HG03025 (cell line): ENCODE measurements at regions not wholly inside any gene's neighbourhood (a gene's known extent, or its start where the extent isn't known, plus 50 kb on each side); places are given as distances from the start of the nearest gene placed in this dataset.
"Not testable (repeated sequence)": the region's sequence is repeated elsewhere in the genome, so short reads cannot be mapped to it uniquely, and the experiment has no call there.

Source experiments
- ATAC-seq: cut with Tn5 transposase; IDR thresholded peaks from one replicate; pipeline ENCODE4 v1.9.1; 2021; ENCODE audit warnings: mild to moderate bottlenecking, moderate library complexity; ENCODE audit not compliant: unreplicated experiment, low FRiP score

DNA sequence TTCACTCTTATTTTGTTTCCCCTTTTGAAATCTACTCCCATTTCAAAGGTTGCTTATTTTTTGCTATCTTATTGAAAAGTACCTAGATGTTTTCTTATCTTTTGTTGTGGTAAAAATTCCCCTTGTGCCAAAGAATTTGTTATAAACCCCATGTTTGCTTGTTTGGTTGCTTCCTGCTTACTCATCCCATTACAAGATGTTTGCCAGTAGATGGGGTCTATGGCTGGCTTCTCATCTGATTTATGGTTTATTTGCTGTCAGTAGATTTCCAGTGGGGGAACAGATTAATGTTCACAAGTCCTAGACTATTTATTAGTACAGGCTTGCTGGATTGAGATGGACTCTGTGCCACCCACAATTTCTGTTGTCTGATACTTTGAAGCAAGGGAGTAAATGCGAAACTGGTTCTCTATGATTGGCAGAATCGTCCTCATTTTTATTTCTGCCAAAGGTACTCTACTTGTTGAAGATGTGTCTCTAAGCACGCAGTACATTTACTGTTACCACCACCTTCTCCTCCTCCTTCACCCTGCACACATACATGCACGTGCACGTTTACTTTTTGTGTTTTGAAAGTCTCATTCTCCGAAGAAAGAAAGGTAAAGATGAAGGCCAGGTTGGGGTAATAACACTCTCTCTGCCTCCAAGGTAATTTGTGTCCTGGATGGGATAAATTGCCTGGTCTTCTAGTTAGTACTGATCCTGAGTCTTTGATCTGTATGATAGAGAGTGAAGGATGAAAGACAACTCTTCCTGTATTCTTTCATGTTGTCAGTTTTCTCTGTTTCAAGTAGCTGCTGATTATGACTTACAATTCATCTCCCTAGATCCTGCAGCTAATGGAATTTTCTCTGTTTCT is 117.2 kb upstream of the ATP2B1 start:
- no peak for ATAC-seq

GRCh38 chr12:89824822-89825221 is 116.2 kb upstream of the ATP2B1 start:
- ATAC-seq = no peak

GRCh38 chr12:89822992-89823391 is 114.4 kb upstream of the ATP2B1 start:
- not testable (repeated sequence) for ATAC-seq

GRCh38 chr12:89821896-89822295 is 113.3 kb upstream of the ATP2B1 start:
- ATAC-seq = no peak

GRCh38 chr12:89817501-89818226 is 109.0 kb upstream of the ATP2B1 start:
- ATAC-seq = no peak

DNA sequence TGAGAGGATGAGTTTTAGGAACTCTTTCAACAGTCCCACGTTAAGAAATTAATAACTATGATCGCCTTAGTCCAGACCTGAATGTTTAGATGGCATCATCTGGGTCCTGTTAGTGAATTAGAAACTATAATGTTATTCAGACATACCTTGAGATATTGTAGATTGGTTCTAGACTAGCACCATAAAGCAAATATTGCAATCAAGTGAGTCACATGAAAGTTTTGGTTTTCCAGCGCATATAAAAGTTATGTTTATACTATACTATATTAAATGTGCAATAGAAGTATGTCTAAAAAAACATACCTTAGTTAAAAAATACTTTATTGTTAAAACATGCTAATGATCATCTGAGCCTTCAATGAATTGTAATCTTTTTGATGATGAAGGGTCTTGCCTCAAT is 106.6 kb upstream of the ATP2B1 start:
- no peak for ATAC-seq

DNA sequence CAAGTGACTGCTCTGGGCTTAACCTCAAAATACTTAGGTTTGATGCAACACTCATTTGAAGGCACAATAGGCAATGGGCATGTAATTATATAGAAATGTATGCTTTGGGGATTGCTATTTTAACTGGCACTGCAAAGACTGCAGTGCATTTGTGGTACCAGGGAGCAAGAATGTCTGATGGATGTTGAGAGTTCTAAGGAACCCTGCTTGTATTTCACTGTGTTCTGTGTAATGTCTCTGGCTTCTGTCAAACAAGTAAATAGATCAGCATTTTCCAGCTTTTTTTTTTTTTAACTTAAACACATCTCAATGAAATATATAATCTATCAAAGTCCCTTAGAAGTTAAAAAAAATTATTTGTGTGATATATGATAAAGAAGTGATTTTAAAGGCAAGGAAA is 94.8 kb upstream of the ATP2B1 start:
- no peak for ATAC-seq

DNA sequence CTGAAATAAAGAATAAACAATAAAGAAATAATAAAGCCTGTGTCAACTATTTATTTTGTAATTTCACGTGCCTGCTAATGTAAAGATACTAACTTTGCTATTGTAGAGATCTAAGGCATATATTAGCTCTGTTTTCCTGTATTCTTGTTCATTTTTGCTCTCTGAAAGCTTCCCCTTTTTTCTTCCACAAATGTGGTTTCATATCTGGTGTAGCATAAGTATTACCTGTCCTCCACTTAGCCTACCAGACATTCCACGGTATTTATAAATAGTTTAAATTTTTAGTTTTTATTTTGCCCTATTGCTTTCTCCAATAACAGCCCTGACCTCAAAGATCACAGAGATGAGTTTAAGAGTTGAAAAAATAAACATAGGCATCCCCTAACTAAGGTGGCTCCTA is 92.6 kb upstream of the ATP2B1 start:
- no peak for ATAC-seq

DNA sequence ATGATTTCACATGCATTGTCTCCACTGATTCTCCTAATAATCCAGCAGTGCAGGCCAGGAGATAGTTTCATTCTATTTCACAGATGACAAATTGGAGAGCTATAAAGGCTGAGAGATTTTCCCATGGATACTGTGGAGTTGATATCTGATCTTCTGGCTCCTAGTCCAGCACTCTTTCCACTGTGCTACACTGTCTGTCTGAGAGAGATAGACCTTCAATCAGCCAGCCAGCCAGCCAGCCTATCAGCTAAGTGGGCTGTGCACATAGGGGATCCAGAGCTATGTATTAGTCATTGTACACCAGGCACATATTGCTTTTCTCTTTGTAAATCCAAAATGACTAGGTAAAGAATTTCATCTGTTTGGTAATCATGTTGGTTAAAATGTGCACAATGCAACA is 91.8 kb upstream of the ATP2B1 start:
- no peak for ATAC-seq

- no peak for ATAC-seq
Observed at GRCh38 chr12:89799316-89799715, 90.7 kb upstream of the ATP2B1 start.

GRCh38 chr12:89797436-89797835 is 88.8 kb upstream of the ATP2B1 start:
- ATAC-seq = no peak

GRCh38 chr12:89796798-89797382 is 88.3 kb upstream of the ATP2B1 start:
- no peak for ATAC-seq

DNA sequence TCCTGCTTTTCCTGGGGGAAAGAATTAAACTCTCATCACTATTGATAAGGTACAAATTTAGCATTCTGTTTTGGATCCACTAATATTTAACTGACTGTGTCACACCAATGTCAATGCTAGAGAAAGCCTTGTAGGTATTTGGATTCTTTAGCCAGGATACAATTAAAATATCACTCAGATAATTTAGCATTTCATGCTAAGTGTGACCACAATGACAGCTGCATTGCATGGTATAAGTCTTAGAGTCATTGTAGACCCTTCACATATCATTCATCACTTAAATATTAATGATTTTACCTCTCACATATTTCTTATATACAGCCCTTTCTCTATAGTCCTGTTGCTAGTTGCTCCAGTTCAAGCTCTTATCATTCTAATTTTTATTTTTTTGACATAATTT is 85.3 kb upstream of the ATP2B1 start:
- ATAC-seq = no peak

DNA sequence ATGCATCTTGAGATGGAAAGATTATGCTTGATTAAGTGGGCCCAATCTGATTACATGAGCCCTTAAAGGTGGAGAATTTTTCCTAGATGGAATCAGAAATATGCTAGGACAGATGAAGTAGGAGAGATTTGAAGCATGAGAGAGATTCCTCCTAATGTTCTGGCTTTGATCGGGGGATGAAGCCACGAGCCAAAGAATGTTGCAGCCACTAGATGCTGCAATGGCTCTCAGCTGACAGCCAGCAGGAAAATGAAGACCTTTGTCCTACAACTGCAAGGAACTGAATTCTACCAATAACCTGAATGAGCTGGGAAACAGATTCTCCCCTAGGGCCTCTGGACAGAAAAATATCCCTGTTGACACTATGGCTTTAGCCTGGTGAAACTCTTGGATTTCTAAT is 82.6 kb upstream of the ATP2B1 start:
- ATAC-seq = no peak

- no peak for ATAC-seq
Observed at GRCh38 chr12:89789862-89790261, 81.2 kb upstream of the ATP2B1 start.

DNA sequence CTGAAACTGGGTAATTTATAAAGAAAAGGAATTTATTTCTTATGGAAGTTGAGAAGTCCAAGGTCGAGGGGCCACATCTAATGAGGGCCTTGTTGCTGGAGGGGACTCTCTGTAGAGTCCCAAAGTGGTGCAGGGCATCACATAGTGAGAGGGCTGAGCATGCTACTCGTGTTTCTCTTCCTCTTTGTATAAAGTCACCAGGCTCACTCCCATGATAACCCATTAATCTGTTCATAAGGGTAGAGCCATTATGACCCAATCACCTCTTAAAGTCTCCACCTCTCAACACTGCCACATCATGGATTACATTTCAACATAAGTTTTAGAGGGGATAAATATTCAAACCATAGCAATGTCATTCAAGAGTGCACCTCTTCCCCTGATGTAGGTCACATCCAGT is 79.1 kb upstream of the ATP2B1 start:
- no peak for ATAC-seq

GRCh38 chr12:89786177-89786810 is 77.7 kb upstream of the ATP2B1 start:
- ATAC-seq = no peak

DNA sequence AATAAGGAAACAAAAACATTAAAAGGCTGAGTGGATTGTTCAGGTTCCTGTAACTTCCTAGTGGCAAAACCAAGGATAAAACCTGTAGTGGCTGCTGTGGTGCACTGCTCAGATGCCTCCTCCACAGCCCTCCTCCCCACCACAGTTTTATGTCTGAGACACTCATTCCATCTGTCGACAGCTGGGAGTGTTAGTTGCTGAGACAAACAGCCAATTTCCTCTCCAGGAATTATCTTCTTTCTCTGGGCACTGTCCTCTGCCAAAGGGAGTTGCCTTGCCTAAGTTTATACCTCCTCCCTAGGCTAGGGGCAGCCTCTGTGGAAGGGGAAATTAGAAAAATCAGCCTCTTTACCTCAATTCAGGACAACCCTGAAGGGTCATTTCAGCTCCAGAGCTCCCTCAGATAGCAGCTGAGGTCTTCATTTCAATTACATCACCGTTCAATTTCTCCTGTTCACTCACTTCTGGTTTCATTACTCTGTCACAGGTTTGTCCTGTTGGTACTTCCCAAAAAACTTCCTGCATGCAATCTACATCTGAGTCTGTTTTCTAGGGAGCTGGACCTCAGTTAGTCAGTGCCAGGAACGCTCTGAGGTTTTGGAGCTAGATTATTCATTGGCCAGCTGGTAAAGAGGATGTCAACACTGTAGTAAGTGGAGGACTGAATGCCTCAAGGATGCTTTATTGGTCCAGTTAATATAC is 74.9 kb upstream of the ATP2B1 start:
- no peak for ATAC-seq

DNA sequence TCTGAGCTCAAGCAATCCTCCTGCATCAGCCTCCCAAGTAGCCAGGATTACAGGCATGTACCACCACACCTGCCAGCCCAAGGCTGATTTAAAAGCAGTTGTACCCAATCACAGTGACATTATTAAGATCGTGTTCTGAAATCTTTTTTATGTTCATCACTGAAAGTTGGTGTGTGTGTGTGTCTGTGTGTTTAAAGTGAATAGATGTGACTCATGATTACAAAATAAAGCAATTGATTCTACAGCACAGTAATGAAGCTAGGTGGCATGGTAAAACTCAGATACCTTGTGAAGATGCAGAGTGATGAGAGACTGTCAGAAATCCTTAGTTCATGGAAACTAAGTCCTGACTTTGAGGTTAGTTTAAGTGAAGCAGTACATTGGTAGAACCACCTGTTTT is 74.2 kb upstream of the ATP2B1 start:
- ATAC-seq = no peak

DNA sequence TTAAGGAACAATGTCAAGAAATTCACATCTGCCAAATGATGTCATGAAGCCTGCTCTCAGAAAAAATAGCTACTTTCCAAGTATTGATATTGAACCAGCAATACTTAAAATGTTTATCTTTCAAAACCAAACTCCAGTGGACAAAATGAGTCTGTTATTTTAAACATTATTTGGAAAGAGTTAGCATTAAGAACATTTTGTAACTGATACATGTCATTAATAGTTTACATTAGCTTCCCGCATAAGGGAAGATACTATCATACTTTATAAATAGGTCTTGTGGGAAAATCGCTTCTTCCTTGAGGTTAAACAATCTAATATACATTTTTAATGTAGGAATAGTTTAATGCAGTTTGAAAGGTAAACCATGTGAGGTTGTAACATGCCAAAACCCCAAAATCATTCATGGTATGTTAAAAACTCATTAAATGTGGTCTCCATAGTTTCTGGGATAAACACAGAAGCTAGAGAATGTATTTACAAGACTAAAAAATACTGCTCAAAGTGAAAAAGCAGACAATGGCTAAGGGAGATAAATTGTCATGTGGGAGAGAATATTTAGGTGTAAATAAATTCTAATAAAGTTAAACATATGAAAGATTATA is 73.4 kb upstream of the ATP2B1 start:
- no peak for ATAC-seq
